GM19025 (cell line): ENCODE measurements at regions not wholly inside any gene's neighbourhood (a gene's known extent, or its start where the extent isn't known, plus 50 kb on each side); places are given as distances from the start of the nearest gene placed in this dataset.

Experiments
- ATAC-seq: cut with Tn5 transposase; IDR thresholded peaks from one replicate; pipeline ENCODE4 v1.9.1; 2021; ENCODE audit warnings: mild to moderate bottlenecking, low read depth, moderate library complexity; ENCODE audit not compliant: unreplicated experiment

DNA sequence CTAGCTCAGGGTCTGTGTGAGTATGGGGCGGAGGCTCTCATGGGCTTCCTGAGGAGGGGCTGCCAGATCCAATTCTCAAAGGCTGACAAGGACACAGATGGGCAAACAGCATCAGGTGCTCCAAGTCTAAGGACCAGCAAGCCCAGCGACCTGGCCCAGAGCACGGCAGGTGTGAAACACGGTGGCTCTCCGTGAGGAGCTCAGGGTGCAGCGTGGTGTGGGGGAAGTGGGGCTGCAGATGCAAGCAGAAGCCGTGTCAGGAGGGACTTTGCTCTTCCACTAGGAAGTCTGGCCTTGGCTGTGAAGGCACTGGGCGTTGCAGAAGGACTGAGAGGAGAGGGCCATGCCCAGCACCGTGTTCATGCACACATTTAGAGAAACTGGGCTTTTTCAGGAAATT, 420.0 kb downstream of the GADD45G start:
- ATAC-seq = no peak

DNA sequence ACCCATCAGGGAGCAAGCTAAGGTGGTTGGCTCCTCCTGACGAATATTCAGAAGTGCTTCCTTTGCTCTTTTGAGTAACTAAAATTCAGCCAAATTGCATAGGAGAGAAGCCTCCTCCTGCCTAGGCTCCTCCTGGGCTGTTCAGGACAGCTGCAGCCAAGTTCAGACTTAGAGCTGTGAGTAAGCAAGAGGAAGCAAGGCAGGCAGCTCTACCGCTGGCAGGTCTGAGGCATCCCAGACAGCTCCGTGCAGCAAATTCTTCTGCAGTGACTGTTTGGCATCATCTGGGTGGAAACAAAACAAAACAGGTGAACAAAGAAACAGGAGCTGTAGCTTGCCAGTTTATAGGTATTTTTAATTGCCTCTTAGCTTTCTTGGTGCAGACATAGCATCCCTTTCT, 421.0 kb downstream of the GADD45G start:
- no peak for ATAC-seq

DNA sequence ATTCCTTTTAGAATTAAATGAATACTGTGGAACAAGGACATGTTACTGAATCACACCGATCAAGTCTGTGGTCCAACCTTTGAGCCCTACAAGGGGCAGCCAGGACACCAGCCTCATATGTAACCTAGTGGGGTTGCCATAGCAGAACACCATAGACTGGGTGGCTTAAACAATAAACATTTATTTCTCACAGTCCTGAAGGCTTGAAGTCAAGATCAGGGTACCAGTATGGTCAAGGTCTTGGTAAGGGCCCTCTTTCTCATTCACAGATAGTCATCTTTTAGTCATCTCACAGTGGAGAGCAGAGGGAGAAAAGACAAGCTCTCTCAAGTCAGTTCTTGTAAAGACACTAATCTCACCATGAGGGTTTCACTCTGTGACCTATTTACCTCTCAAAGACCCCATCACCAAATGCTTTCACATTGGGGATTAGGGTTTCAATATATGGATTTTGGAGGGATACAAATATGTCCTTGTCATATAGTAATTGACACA, 422.5 kb downstream of the GADD45G start:
- no peak for ATAC-seq

DNA sequence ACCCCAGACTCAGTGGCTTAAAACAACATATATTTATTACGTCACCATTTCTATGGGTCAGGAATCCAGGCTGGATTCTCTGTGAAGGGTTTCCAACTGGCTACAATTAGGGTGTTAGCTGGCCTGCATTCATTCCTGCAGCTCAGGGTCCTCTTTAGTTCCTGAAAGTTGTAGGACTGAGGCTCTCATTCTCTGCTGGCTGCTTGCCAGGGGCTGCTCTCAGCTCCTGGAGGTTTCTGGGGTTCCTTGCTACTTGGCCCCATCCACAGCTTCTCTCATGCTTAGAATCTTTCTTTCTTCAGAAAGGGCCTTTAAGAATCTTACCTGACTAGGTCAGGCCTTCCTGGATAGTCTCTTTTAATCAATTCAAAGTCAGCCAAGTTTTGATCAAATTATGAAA, 424.6 kb downstream of the GADD45G start:
- no peak for ATAC-seq

DNA sequence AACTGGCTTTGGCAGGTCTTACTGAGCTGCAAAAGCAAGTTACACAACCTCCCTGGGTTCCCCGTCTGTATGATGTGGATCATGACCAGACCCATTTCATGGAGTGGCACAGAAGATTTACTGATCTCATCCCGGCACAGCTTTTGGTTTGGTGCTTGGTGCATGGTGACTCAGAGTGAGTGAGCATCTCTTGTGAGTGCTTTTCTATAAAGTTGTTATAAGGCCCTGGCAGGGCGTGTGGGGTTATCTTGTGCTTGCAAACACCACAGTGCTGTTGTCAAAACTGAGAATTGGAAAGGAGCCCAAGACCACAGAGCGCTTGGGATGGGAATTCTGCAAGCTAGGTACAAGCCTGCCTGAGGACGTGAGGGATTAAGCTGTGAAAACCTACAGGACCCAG, 425.2 kb downstream of the GADD45G start:
- no peak for ATAC-seq

DNA sequence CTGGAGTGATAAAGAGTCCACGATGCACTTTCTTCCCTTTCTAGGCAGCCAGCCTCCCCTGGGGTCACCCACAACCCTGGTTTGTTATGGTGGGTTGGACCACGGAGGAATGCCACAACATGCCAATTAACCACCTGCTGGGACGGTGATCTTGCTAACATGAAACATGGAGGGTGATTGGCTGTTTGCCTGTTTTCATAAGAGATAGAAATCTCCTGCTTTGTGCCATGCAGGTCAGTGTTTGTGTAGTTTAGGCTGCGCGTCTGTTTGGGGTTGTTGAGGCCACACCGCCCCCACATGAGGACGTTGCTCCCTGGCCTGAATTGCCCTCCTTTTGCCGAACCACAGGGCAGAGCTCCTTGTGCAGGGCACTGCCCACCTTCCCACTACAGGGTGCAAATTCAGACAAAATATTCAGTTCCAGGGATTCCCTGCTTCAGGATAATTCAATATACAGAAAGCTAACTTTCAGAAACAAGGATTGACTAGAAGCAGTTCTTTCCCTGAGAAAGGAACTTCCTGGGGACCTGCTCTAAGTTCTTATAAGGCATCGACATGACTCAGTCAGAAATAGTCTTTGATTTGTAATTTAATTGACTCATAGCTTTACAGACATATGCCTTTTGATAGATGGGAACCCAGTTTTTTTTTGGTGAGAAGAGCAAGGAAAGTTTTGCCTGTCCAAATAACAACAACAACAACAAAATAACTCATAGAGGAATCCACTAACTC, 427.6 kb downstream of the GADD45G start:
- no peak for ATAC-seq

DNA sequence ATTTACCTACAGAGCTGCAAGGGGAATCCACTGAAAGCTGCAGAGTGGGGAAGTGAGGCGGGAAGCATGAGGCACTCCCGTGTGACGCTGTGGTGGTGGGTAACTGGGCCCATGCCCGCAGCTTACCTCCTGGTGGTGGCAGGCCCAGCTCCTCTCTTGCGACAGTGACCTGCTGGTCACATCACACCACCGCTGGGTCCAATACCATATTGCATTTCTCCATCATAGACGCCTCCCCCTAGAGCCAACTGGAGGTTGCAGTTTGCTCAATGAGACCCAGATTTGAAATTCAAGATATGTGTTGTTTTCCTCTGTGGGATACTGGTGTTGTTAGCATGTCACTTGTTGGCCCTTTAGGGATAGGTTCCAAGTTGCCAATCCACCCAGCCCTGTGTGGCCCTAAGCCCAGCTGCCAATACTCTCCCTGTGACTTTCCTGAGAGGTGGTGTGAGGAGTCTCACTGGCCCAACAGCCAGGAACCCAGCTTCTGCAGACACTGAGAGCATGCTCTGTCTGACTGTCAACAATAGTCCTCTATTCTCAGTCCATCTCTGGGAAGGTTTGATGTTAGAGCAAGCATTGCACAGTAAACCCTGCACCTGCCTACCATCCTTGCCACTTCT, 428.3 kb downstream of the GADD45G start:
- no peak for ATAC-seq

DNA sequence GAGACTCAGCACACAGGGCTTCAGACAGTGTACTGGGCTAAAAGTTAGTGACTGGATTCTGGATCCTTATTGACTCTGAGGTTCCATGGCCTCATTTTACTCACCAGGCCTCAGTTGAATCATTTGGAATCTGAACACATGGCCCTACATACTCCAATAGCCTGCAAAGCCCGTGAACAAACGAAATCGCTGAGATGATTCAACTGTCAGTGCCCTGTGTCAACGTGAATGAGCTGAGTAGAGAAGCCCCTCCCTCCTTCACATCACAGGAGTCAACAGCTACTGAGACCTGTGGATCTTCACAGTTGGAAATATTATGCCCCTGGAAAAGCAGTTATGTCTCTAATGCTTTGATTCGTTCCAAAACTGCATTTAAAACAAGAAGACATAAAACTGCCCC, 429.3 kb downstream of the GADD45G start:
- ATAC-seq = no peak

DNA sequence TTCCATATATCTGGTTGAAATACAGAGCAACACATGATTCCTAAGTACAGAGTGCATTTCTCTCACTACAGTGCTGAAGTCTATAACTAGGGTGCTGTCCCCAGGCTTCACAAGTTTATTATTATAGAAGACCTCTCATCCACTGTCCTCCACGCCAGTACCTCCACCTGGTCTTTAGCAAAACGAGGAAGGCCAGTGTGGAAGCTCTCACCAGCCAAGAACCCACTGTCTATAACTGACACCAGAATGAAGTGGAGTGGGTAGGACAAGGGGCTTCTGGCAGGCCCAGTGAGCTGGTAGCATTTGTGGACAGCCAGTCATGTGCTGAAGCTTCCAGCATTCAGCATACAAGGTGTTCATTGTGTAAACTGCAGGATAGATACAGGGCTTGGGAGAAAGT, 430.7 kb downstream of the GADD45G start:
- no peak for ATAC-seq

DNA sequence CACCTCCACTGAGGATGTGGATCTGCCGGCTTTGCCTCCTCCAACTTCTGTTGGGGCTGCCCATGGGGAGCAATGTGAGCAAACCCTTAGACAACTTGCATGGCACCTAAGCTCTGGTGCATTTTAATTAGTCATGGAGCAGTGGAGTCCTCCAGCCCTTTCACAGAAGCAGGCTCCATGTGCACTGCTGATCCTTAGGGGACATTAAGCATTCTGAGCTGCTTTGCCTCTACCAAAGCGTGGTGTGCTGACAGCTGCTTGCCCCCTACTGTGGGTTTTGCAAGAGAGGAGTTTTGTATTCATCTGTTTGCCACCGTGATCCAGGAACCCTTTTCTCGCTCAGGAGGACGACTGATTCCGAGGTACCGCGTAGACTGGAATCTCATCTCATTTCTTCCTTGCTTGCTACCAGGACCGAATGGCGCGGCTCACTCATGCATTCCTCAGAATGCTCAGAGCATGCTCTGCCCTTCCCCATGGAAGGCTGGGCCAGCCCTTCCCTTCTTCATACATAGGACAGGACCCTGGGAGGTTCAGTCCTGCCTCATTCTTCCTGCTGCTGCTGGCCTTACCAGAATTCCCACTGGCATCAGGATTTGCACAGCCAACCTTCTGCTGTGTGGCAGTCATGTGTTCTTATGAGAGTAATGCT, 432.5 kb downstream of the GADD45G start:
- ATAC-seq = no peak

DNA sequence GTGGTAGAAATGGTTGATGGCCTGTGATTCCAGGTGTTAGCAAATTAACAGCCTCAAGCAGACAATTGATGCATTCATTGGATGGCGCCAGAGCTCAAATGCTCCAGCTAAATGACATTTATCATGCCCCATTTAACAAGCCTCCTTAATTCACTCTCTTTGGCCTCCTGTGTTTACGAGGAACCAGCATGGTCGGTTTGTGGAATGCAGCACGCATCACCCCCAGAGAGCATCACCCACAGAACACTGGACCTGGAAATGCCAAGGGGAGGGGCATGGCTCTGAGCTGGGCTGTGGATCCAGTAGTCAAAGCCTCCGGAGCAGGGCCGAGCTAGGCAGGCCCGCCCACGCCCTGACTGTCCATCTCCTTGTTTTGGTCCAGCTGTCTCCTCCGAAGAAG, 434.0 kb downstream of the GADD45G start:
- no peak for ATAC-seq

DNA sequence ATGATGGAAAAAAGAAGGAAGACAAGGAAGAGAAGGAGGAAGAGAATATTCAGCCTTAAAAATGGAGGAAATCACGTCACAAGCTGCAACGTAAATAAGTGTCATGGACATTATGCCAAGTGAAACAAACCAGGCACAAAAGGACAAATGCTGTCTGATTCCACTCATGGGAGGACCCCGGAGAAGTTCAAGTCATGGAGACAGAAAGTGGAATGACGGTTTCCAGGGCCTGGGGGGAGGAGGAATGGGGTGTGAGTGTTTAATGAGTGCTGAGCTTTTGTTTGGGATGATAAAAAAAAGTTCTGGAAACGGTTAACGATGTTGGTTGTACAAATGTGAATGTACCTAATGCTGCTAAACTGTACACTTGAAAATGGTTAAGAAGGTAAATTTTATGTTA, 439.5 kb downstream of the GADD45G start:
- ATAC-seq = no peak

DNA sequence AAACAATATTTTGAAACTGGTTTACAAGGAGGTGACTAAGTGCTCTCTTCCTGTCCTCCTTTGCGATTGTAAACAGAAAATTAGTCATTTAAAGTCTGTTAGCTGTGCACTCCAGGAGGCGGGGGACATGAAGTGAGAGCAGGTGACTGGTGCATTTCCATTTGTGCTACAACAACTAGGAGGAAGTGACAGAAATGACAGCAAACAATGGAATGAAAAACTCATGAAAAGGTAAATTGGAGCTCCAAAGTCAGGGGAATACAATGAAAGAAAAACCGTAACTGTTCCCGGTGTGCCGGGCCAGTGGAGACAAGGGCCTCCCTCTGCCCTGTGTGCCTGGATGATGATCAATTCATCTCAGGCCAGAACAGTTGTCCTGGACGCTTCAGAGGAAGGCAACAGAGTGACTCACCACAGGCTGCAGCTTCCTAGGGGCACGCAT, 439.9 kb downstream of the GADD45G start:
- no peak for ATAC-seq

DNA sequence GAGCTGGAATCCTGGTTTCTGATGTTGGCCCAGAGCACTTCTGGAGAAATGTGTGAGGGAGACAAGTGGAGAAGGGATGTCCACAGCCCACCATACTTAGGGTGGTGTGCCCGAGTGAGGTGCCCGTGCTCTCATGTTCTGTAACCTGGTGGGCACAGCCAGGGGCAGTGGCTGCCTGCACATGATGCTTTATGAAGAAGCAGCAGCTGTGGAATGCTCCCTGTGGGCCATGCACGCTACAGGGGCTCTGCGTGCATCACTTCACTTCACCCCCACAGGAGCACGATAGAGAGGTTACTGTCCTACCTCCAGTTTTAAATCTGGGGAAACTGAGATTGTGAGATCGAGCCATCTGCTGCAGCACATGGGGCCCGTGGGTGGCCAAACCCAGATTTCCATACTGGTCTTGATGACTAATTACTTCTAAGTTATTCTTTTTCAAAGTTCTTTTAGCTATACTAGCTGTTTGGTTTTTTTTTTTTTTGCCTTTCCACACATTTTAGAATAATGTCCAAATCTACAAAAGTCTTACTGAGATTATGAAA, 441.6 kb downstream of the GADD45G start:
- no peak for ATAC-seq

DNA sequence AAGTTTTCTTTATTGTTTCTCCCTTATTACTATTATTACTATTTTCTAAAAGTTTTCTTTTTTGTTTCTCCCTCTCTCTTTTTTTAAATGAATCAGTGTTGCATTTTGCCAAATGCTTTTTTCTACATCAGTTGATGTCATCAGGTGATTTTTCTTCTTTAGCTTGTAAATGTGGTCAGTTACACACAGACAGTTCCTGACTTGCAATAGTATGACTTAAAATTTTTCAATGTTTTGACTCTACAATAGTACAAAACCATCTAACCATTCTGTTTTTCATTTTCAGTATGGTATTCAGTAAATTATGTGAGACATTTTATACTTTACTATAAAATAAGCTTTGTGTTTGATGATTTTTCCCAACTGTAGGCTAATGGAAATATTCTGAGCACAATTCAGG, 443.0 kb downstream of the GADD45G start:
- ATAC-seq = no peak

DNA sequence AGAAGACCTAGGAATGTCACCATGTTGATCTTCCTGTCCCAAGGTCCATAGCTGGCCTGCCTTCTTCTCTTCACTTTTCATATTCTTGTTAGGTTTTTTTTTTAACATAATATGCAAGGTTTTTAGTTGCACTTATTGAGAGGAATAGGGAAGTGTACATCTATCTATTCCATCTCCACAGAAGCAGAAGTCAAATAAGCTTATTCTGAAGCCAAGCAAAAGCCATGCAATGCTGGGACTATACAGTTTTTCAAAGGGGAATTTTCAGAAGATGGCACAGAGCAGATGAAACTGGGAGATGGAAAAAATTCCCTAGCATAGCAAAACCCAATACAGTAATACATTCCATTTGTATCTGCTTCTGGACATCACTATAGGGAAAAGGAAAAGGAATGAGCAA, 447.6 kb downstream of the GADD45G start:
- ATAC-seq = no peak

DNA sequence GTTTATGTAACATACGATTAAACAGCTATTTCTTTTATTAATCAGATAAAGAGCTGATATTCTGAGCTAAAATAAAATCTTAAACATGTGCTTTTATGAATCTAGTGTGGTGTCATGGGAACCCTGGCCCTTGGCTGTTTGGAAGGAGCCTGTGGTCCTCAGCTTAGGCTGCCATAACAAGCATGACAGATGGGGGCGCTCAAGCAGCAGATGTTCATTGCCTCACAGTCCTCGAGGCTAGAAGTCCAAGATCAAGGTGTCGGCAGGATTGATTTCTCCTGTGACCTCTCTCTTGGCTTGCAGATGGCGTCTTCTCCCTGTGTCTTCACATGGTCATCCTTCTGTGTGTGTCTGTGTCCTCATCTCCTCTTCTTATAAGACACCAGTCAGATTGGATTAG, 448.2 kb downstream of the GADD45G start:
- ATAC-seq = no peak

DNA sequence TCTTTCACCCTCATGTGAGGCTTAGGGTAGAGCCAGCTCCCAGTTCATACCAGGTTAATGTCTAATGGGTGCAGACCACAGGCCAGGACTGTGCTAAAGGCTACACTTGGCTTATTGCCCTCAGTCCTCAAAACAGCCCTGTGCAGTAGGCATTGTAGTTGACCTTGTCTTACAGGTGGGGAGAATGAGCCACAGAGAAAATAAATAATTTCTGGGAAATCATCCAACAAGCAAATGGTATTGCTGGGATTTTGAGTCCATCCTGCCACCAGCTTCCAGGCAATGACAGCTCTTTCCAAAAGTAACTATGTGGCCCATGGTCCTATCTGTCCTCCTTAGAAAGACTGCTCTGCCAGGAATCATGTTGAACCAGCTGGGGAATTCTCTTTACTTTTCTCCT, 450.0 kb downstream of the GADD45G start:
- no peak for ATAC-seq

DNA sequence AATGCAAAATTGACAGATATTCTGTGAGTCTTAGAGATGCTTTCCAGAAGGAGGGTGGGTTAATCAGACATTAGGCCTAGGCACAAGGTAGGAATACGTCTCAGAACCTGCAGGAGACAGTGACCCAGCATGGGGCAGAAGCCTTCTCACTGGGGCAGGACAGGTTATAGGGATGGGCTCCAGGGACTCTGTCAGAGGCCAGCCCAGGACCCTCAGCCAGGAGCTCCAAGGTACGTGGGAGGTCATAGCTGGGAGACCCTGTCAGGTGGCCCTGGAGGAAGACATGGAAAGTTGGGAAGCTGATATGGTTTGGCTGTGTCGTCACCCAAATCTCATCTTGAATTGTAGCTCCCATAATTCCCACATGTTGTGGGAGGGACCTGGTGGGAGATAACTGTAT, 450.4 kb downstream of the GADD45G start:
- no peak for ATAC-seq

DNA sequence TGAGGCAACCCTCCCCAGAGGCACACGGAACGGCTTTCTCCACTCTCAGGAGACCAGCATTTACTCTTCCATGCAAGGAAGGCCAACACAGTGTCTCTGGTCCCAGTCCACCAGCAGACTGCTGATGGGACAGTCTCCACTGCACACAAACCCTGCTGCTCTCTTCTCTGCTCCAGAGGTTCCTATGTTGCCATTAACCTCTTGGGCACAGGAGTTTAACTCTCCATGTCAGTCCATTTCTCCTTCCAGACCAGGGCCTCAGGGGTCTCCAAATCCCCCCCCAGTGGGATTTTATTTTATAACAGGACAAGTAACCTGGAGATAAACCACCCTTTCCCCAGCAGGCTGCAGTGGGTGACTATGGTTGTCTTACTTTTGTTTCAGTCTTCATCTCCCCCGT, 452.5 kb downstream of the GADD45G start:
- ATAC-seq = no peak

DNA sequence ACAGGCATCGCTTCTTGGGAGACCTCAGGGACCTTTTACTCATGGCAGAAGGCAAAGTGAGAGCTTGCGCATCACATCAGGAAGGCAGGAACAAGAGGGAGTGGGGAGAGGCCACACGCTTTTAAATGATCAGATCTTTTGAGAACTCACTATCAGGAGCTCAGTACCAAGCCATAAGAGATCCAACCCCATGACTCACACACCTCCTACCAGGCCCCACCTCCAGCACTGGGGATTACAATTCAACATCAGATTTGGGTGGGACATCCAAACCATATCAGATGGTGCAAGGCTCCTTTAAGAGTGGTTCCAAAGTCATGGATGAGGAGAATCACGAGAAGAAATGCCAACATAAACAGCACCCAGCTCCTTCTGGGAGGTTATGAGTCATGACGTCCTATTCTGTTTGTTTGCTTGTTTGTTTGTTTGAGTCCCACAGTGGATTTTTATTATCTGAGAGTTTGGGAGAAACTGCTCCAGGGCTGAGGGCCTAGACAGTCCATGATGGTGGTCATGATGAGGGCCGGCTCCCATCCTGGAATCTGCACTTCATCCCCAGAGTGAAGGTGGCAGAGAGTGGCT, 453.5 kb downstream of the GADD45G start:
- ATAC-seq = no peak
